HFF-Myc (cell line): ENCODE measurements at regions not wholly inside any gene's neighbourhood (a gene's known extent, or its start where the extent isn't known, plus 50 kb on each side); places are given as distances from the start of the nearest gene placed in this dataset.

Experiments
- DNase-seq: peaks from one replicate; pipeline ENCODE4 v3.0.0-alpha.2; 2011; ENCODE audit warnings: low read depth; ENCODE audit errors: extremely low read depth
- H3K4me3 ChIP-seq: replicated peaks from 2 replicates; pipeline ENCODE4 v1.5.1; 2011; ENCODE audit warnings: low read depth, mild to moderate bottlenecking, control low read depth, low read length
- CTCF ChIP-seq: IDR thresholded peaks from 2 replicates; pipeline ENCODE4 v1.5.1; 2012; ENCODE audit warnings: mild to moderate bottlenecking, low read depth, low read length, control low read depth; ENCODE audit errors: missing control alignments

GRCh38 chr14:62117751-62118105, 355.5 kb downstream of the SNAPC1 start:
- TF ChIP-seq CTCF, result no peak
- no peak overlapping the region for H3K4me3 ChIP-seq
- DNase-seq, result no peak

GRCh38 chr14:62118461-62118860, 356.2 kb downstream of the SNAPC1 start:
- H3K4me3 ChIP-seq, result no peak overlapping the region
- no peak for DNase-seq
- TF ChIP-seq CTCF, result no peak

- no peak overlapping the region for H3K4me3 ChIP-seq
- no peak for DNase-seq
- no peak for TF ChIP-seq CTCF
Measured at GRCh38 chr14:62118871-62119270, 356.7 kb downstream of the SNAPC1 start.

GRCh38 chr14:62123961-62124360, 361.7 kb downstream of the SNAPC1 start:
- TF ChIP-seq CTCF, result no peak
- no peak for DNase-seq
- H3K4me3 ChIP-seq, result no peak overlapping the region

GRCh38 chr14:62125793-62126192, 363.6 kb downstream of the SNAPC1 start:
- H3K4me3 ChIP-seq, result no peak overlapping the region
- DNase-seq, result no peak
- TF ChIP-seq CTCF, result no peak

GRCh38 chr14:62126879-62127478, 364.8 kb downstream of the SNAPC1 start:
- peak; percentile 59 for TF ChIP-seq CTCF
- DNase-seq, result peak; percentile 19
- H3K4me3 ChIP-seq, result no peak overlapping the region

- no peak for TF ChIP-seq CTCF
- H3K4me3 ChIP-seq, result no peak overlapping the region
- no peak for DNase-seq
Measured at GRCh38 chr14:62130441-62130840, 368.2 kb downstream of the SNAPC1 start.
